Choroid plexus epithelial cell (primary cell): ENCODE measurements at regions not wholly inside any gene's neighbourhood (a gene's known extent, or its start where the extent isn't known, plus 50 kb on each side); places are given as distances from the start of the nearest gene placed in this dataset.

Source experiments
- DNase-seq: peaks from one replicate; pipeline ENCODE4 v3.0.0-alpha.2; 2010; ENCODE audit warnings: low read depth
- H3K4me3 ChIP-seq: 2 replicates; pipeline ENCODE4 v1.5.1; 2011; ENCODE audit warnings: low read depth, mild to moderate bottlenecking, control low read depth, low read length, moderate library complexity
- TF ChIP-seq, protein P1 (sequence below): conservative IDR thresholded peaks from 2 replicates; pipeline ENCODE4 v1.5.1; 2011; ENCODE audit warnings: low read depth, mild to moderate bottlenecking, control low read depth, inconsistent platforms, low read length, moderate library complexity

DNA sequence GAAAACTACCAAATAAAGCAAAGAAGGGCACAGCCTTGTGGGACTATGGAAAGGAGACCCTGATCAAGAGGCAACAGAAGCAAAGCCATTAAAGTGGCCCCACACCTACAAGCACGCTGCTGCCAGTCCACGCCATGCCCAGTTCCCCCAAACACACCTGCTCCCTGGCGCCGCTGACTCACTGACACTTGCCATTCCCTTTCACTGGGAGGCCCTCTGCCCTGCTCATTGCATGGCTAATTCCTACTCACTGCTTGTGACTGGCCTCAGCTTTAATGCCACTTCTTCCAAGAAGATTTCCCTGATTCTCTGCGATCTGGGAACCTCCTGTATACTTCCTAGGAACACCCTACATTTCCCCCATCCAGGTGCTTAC is 71.2 kb upstream of the TAF1L start:
- TF ChIP-seq, protein P1, sequence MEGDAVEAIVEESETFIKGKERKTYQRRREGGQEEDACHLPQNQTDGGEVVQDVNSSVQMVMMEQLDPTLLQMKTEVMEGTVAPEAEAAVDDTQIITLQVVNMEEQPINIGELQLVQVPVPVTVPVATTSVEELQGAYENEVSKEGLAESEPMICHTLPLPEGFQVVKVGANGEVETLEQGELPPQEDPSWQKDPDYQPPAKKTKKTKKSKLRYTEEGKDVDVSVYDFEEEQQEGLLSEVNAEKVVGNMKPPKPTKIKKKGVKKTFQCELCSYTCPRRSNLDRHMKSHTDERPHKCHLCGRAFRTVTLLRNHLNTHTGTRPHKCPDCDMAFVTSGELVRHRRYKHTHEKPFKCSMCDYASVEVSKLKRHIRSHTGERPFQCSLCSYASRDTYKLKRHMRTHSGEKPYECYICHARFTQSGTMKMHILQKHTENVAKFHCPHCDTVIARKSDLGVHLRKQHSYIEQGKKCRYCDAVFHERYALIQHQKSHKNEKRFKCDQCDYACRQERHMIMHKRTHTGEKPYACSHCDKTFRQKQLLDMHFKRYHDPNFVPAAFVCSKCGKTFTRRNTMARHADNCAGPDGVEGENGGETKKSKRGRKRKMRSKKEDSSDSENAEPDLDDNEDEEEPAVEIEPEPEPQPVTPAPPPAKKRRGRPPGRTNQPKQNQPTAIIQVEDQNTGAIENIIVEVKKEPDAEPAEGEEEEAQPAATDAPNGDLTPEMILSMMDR, result no peak
- H3K4me3 ChIP-seq, result no peak overlapping the region
- DNase-seq, result no peak

DNA sequence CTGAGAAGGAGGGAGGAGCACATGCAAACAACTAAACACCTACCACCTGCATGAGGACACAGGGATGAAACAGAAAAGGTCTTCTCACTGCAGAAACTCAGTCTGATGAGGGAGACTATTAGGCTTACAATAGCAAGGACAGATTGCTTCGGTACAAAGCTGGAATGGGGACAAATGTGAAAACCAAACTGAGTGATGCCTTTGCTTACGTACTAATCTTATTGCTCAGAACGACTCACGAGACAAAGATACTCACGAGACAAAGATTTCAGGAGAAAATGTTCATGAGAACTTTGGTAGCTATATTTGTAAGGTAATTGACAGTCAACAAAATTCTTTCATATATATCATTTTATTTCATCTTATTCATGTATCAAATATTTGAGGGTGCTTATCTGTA is 71.9 kb upstream of the TAF1L start:
- DNase-seq, result no peak
- no peak overlapping the region for H3K4me3 ChIP-seq
- TF ChIP-seq, protein P1, result no peak

DNA sequence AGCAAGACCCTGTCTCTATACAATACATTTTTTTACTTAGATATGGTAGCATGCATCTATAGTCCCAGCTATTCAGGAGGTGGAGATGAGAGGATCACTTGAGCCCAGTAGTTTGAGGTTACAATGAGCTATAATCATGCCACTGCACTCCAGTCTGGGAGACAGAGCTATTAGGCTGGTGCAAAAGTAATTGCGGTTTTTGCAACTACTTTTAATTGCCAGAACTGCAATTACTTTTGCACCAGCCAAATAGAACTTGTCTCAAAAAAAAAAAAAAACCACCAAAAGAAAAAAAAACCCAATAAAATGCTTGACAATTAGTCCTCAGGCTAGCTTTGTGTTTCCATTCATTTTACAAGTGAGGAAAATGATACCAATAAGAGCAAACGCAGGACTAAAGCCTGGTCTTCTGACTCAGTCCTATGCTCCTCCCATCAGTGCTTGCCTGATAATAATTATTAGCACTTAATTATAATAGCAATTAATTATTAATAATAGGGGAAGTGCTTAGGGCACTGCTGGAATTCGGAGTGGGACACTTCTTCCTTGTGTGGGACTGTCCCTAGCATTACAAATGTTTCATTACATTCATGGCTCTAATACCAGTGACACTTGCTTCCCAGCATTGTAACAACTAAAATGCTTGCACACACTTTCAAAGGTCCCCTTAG is 73.1 kb upstream of the TAF1L start:
- no peak for DNase-seq
- TF ChIP-seq, protein P1, result no peak
- no peak overlapping the region for H3K4me3 ChIP-seq

DNA sequence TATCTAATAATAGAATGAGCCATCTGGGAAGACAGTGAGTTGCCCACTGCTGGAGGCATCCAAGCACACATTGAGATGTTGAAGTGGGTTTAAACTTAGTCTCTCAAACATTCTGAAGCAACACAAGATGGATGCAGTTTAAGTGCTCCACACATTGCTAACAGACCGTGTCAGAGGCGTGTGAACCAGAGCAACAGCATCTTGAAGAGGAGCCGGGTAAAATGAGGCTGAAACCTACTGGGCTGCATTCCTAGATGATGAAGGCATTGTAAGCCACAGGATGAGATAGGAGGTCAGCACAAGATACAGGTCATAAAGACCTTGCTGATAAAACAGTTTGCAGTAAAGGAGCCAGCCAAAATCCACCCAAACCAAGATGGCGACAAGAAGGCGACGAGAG is 73.5 kb upstream of the TMEM215 start:
- TF ChIP-seq, protein P1, result no peak
- no peak for DNase-seq
- H3K4me3 ChIP-seq, result no peak overlapping the region

DNA sequence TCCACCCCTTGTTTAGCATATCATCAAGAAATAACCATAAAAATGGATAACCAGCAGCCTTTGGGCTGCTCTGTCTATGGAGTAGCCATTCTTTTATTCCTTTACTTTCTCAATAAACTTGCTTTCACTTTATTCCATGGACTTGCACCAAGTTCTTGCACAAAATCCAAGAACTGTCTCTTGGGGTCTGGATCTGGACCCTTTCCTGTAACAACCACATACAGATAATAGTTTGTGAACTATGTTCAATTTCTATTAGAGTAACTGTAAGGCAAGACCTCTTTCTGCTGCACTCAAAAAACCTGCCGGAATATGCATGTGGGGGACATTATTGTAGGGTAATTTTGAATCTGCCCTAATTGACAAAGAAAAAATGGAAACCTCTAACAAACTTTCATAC is 66.9 kb upstream of the TMEM215 start:
- no peak for DNase-seq
- TF ChIP-seq, protein P1, result no peak
- H3K4me3 ChIP-seq, result no peak overlapping the region

DNA sequence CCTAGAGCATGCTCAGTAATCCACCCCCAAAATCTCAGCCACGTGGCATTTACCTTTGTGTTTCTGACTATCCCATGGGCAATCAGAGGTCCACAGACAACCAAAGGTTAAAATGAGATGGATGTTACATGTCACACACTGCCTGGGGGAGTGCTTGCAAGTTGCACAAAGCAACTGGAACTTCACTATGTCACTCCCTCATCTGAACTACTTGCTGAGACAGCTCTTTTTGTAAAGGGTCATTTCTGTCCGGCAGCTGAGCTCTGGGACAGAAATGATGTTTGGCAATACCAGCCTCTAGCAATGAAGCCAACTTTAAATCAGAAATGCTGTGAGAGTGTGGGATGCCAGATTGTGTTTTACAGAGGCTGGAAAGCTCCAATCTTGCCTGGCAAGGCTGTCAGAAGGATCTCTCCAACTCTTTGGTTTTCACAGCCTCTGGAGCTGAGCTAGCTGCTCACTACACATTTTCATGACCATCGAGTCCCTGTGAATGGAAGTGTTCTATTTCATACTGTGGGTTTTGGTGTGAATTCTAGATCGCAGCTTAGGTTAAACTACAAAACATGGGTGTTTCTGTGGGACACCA is 66.3 kb upstream of the TMEM215 start:
- TF ChIP-seq, protein P1, result no peak
- H3K4me3 ChIP-seq, result no peak overlapping the region
- no peak for DNase-seq

DNA sequence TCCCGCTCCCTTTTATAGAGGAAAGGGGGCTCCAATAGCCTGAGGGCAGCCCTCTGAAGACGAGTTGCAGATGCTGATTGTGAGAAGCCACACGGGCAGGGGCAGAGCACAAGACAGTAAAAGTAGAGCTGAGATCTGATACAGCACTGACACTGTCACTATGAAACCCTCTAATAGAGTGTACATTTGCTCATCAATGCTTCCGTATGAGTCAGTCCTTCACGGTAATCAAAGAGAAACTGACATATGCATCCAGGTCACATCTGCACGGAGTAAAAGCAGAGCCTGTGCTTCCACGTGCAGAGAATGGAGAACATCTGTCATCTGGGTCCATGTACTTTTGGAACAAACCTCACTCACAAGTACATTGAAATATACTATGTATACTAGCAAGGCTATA is 60.6 kb upstream of the TMEM215 start:
- TF ChIP-seq, protein P1, result no peak
- H3K4me3 ChIP-seq, result no peak overlapping the region
- DNase-seq, result no peak
